HuH-7 (cell line): ENCODE measurements at regions not wholly inside any gene's neighbourhood (a gene's known extent, or its start where the extent isn't known, plus 50 kb on each side); places are given as distances from the start of the nearest gene placed in this dataset.

ENCODE experiments used
- DNase-seq: peaks from one replicate; pipeline ENCODE4 v3.0.0; 2011; ENCODE audit warnings: low spot score

- no peak for DNase-seq
Measured at GRCh38 chr6:170084166-170084730, 206.6 kb downstream of the DLL1 start.

GRCh38 chr6:170083236-170084051 lies 207.4 kb downstream of the DLL1 start:
- no peak for DNase-seq

- no peak for DNase-seq
Measured at GRCh38 chr6:170082531-170083187, 208.2 kb downstream of the DLL1 start.

GRCh38 chr6:170082067-170082466 lies 208.8 kb downstream of the DLL1 start:
- no peak for DNase-seq

- no peak for DNase-seq
Measured at GRCh38 chr6:170081556-170081955, 209.3 kb downstream of the DLL1 start.

- no peak for DNase-seq
Measured at GRCh38 chr6:170080828-170081371, 210.0 kb downstream of the DLL1 start.

GRCh38 chr6:170080169-170080827 lies 210.6 kb downstream of the DLL1 start:
- DNase-seq = no peak

GRCh38 chr6:170076466-170077165 lies 214.3 kb downstream of the DLL1 start:
- DNase-seq = no peak

GRCh38 chr6:170075659-170076223 lies 215.1 kb downstream of the DLL1 start:
- no peak for DNase-seq

GRCh38 chr6:170074907-170075306 lies 216.0 kb downstream of the DLL1 start:
- DNase-seq = no peak

- no peak for DNase-seq
Measured at GRCh38 chr6:170074435-170074834, 216.4 kb downstream of the DLL1 start.

GRCh38 chr6:170073846-170074245 lies 217.0 kb downstream of the DLL1 start:
- DNase-seq = no peak

- DNase-seq = no peak
Measured at GRCh38 chr6:170072246-170072645, 218.6 kb downstream of the DLL1 start.

- no peak for DNase-seq
Measured at GRCh38 chr6:170069611-170070010, 221.3 kb downstream of the DLL1 start.

GRCh38 chr6:170068496-170068895 lies 222.4 kb downstream of the DLL1 start:
- no peak for DNase-seq

- DNase-seq = no peak
Measured at GRCh38 chr6:170067923-170068360, 222.9 kb downstream of the DLL1 start.

- DNase-seq = no peak
Measured at GRCh38 chr6:170067181-170067641, 223.7 kb downstream of the DLL1 start.

GRCh38 chr6:170066679-170067078 lies 224.2 kb downstream of the DLL1 start:
- no peak for DNase-seq

- no peak for DNase-seq
Measured at GRCh38 chr6:170063851-170064602, 226.9 kb downstream of the DLL1 start.

- no peak for DNase-seq
Measured at GRCh38 chr6:170063431-170063830, 227.4 kb downstream of the DLL1 start.

GRCh38 chr6:170062915-170063241 lies 228.0 kb downstream of the DLL1 start:
- no peak for DNase-seq
